GM18498 (cell line): ENCODE measurements at regions not wholly inside any gene's neighbourhood (a gene's known extent, or its start where the extent isn't known, plus 50 kb on each side); places are given as distances from the start of the nearest gene placed in this dataset.
"Not testable (repeated sequence)": the region's sequence is repeated elsewhere in the genome, so short reads cannot be mapped to it uniquely, and the experiment has no call there.

Source experiments
- ATAC-seq: cut with Tn5 transposase; IDR thresholded peaks from one replicate; pipeline ENCODE4 v1.9.1; 2021; ENCODE audit warnings: mild to moderate bottlenecking, moderate library complexity; ENCODE audit not compliant: unreplicated experiment

DNA sequence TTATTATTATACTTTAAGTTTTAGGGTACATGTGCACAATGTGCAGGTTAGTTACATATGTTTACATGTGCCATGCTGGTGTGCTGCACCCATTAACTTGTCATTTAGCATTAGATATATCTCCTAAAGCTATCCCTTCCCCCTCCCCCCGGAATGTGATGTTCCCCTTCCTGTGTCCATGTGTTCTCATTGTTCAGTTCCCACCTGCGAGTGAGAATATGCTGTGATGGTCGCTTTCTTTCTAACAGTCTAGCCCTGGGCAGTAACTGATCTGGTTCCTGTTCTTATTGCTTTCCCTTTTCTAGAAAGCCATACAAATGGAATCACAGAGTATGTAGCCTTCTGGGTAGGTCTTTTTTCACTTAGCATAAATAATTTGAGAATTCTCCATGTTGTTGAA, 311.1 kb upstream of the CNTNAP2 start:
- ATAC-seq, result not testable (repeated sequence)

DNA sequence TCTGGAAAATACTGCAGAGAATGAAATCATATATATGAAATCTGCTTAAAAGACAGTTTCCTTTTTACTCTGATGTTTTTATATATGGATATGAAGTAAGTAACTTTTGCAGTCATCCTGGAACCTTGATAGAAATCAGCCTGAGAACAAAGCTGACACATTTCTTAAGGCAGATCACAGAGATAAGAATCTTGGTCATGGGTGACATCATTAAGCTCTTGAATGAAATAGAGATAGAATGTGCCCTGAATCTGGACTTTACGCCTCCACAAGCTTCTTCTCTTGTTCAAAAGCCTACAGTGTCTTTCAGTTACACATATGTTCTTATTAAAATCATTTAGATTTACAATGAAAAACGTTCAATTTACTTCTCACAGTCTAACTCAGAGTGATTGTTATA, 319.1 kb upstream of the CNTNAP2 start:
- ATAC-seq, result no peak

DNA sequence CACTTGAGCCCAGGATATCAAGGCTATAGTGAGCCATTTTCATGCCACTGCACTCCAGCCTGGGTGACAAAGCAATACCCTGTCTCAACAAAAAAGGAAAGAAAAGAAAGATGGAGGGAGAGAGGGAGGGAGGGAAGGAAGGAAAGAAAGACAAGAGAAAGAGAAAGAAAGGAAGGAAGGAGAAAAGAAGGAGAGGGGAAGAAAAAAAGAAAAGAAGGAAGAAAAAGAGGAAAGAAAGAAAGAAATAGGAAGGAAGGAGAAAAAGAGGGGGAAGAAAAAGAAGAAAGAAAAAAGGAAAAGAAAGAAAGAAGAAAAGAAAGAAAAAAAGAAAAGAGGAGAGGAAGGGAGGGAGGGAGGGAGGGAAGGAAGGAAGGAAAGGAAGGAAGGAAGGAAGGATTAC, 321.5 kb upstream of the CNTNAP2 start:
- no peak for ATAC-seq

DNA sequence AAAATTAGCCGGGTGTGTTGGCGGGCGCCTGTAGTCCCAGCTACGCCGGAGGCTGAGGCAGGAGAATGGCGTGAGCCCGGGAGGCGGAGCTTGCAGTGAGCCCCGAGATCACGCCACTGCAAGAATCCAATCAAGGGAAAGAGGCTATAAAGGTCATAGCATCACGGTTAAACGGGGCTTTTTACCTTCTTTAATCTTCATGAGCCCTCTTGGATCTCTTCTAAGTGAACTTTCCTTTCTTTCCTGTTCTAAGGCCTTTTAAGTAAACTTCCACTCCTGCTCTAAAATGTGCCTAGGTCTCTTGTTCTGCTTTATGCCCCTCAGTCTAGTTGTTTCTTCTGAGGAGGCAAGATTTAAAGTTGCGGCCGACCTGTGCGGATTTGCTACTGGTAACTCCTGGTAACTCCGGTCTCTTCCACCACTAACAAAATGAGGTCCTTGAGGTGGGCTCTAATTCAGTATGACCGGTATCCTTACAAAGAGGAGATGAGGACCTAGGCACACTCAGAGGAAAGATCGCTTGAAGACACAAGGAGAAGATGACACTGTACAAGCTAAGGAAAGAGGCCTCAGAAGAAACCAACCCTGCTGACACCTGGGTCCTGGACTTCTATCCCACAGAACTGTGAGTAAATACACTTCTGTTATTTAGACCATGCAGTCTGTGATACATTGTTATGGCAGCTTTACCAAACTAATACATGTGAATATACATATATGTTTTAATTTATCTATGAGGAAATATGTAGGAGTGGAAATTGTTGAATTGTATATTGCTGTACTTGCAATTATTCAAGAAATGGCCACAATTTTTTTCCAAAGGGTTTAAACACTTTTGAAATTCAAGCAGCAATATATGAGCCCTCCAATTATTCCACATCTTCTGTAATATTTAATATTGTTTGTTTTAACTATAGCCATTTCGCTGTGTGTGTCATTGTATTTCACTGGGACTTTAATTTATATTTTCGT, 331.5 kb upstream of the CNTNAP2 start:
- ATAC-seq, result no peak

DNA sequence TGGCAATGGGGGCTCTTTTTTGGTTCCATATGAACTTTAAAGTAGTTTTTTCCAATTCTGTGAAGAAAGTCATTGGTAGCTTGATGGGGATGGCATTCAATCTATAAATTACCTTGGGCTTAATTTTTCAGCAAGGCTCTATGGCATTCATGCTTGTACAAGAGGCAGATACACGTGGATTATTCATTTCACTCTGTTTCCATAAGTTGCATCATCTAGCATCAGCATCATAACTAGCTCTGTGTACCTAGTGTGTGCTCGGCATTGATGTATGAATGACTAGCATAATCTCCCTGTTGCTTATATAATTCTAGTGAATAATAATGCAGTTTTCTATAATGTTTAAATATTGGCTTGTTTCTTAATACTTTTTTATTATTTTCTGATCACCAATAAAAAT, 335.2 kb upstream of the CNTNAP2 start:
- not testable (repeated sequence) for ATAC-seq

DNA sequence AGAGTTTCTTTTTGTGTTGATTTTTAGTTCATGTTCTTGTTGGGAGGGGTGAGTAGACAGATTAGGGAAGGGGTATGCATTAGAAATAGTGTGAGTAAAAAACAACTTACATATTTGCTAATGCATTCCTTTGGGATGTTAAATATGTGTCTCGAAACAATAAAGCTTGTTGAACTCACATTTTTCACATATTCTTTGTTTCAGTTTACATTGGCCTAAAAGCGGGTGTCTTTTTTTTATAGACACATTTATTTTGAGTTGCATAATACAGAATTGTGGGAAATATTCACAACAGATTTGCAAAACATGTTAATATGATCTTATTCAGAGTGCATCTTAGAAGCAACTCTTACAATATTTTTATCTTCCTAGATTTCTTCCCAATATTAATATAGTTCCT, 337.5 kb upstream of the CNTNAP2 start:
- ATAC-seq, result no peak

DNA sequence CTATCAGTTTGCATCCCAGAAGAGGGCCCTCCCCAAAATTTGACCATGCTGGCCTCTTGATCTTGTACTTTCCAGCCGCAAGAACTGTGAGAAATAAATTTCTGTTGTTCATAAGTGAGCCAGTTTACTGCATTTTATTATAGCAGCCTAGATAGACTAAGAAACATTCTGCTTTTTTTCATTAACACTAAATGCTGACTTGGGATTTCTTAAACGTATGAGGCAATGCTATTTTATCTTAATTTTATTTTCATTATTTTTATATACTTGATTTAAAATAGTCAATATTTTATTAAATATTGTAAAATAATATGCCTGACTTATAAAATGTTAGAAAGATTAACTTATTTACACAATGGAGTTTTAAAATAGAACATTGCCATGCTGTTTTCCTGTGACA, 341.8 kb upstream of the CNTNAP2 start:
- no peak for ATAC-seq

DNA sequence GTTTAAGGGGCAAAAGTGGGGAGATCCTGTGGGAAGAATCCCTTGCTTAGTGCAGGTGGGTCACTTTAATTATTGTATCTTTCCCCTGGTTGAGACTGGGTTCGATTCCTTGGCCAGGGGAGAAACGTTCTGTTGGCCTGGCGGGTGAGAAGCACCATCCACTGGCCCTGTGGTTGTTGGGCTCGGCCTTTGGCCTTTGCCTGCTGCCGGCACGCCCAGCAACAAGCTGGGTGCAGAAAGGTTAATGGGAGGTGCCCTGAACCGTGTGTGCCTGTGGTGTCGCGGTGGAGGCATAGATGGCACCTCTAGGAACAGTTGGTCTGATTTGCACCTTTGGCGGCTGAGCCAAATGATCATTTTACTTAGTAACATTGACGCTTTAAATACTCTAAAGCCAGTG, 363.6 kb upstream of the CNTNAP2 start:
- no peak for ATAC-seq

DNA sequence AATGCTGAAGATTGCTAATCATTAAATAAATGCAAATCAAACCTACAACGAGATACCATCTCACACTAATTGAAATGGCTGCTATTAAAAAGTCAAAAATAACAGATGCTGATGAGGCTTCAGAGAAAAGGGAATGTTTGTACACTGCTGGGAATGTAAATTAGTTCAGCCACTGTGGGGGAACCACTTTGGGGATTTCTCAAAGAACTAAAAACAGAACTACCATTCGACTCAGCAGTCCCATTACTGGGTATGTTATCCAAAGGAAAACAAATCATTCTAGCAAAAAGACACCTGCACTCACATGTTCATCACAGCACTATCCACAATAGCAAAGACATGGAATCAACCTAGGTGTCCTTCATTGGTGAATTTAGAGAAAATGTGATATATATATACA, 379.0 kb upstream of the CNTNAP2 start:
- ATAC-seq, result no peak

DNA sequence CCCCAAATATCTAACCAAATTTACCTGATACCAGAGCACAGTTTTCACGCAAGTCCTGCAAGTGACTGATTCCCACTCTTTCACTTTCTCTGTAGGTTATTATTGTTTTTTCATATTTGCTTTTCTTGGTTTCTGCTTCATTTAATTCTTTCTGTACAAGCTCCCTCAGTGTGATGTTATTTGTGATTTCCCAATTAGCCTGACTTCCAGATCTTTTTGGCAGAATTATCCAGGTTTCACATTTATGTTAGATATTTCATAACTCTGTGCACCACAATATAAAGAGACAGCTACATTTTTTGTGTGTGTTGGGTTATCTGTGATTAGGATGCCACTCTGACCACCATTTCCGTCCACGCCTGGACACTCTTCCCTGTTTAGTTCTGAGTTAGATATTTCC, 381.5 kb upstream of the CNTNAP2 start:
- ATAC-seq, result no peak

DNA sequence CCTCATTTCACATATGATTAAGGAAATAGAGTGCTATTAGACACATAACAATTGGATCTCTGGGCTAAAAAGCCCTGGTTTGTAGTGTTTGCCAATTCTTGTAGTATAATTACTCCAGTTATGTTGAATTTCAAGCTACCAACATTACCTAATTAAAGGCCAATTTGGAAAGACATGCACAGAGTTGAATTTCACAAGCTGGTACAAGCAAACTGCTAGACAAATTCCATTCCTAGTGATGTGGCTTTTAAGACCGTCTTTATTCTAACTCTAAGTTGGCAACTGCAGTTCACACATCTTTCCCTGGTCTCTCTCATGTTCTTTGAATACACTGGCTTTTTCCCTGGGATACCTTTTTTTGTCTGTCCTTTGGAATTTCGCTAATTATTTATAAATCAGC, 384.1 kb upstream of the CNTNAP2 start:
- no peak for ATAC-seq

DNA sequence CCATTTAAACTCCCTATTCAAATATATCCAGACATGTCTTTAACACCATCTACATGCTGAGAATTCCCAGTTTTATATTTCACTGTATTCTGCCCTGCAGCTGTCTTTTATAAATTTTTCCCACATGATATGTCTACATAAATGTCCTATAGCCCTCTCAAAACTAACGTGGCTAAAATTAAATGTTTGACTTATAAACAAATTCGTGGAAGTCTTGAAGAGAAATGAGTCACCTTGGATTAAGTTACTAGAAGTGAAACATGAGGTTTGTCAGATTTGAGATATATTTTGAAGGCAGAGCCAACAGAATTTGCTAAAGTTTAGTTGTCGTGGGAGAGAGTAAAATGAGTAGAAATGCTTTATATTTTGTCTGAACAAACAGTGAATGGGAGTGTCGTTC, 386.9 kb upstream of the CNTNAP2 start:
- no peak for ATAC-seq

DNA sequence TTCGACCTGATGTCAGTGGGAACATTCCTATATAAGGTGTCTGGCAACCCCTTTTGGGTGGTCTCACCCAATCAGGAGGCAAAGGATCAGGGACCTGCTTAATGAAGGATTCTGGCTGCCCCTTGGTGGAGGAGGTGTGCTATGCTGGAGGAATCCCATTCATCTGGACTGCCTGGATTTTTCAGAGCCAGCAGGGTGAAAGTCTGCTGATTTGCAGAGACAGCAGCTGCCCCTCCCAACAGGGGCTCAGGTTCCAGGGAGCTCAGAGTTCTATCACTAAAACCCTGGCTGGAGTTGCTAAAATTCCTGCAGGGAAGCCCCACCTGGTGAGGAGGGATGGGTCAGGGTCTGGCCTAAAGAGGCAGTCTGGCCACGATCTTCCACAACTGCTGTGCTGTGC, 398.5 kb upstream of the CNTNAP2 start:
- no peak for ATAC-seq

DNA sequence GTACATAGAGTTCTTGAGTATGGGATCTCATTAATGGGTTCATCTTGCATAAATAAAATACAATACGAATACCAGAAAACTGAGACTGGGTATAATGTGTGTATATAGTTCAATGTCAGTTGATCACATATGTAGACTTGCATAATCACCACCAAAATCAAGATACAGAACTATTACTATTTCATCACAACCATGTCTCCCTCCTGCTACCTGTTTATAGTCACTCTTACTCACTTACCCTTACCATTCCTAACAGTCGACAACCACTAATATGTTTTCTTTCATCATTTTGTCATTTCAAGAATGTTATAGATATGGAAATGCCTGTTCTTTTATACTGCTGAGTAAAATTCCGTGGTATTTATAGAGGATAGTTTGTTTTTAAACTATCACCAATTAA, 416.1 kb upstream of the CNTNAP2 start:
- ATAC-seq, result no peak

DNA sequence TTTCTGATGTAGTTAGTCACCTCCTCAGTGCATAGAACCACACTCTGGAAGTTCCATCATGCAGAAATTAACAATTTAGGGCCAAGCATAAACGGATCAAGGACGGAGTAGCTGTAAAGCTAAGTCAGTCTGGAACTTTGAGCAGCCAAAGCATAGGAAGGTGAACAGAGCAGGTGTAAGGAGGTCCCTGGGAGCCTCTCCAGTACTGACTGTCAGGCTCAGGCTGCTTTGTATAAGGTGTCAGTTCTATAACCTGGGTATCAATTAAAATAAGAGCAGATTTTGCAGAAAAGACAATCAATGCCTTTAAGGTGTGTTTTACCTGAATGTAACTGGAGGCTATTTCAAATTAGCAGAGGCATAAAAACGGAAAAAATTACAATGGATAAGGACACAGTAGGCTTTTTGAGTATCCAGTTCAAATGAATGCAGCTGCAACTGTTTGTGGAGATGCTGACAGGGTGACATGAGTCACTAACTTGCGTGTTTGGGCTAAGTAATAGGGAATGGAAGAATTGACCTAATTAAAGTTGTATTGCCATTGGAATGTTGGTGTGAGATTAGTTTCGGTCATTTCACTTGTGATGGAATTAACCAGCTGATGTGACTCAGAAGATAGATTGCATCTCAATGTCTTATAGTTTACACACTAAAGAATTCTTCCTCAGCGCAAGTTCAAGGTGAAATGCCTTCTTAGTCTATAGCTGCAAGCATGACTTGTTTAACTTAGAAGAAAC, 417.9 kb upstream of the CNTNAP2 start:
- no peak for ATAC-seq

DNA sequence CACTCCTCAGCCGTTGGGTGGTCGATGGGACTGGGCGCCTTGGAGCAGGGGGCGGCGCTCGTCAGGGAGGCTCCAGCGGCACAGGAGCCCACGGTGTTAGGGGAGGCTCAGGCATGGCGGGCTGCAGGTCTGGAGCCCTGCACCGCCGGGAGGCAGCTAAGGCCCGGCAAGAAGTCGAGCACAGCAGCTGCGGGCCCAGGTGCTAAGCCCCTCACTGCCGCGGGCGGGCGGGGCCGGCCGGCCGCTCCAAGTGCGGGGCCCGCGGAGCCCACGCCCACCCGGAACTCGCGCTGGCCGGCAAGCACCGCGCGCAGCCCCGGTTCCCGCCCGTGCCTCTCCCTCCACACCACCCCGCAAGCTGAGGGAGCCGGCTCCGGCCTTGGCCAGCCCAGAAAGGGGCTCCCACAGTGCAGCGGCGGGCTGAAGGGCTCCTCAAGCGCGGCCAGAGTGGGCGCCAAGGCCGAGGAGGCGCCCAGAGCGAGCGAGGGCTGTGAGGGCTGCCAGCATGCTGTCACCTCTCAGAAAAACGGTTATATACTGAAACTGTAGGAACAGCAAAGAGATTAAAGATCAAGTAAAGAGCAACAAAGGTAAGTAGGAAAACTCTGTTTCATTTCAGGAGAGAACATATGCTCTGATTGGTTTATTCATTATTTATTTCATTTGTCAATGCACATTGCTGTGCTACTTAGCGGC, 419.0 kb upstream of the CNTNAP2 start:
- ATAC-seq, result not testable (repeated sequence)

DNA sequence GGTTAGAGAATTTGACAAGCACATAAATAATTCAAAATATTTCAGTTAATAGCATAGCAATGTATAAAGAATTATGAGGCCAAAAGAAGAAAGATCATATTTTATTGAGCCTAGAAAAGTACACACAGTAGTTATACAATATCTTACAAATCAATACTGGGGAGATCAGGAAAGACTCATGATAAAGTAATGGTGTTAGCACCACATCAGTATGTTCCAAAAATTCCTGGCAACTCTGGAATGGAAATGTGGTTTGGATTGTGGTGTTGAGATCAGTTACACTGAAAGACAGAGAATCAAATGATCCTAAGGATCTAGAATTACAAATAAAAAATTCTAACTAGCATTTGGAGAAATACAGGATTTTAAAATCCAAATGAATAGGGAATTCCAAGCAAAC, 420.5 kb upstream of the CNTNAP2 start:
- no peak for ATAC-seq

DNA sequence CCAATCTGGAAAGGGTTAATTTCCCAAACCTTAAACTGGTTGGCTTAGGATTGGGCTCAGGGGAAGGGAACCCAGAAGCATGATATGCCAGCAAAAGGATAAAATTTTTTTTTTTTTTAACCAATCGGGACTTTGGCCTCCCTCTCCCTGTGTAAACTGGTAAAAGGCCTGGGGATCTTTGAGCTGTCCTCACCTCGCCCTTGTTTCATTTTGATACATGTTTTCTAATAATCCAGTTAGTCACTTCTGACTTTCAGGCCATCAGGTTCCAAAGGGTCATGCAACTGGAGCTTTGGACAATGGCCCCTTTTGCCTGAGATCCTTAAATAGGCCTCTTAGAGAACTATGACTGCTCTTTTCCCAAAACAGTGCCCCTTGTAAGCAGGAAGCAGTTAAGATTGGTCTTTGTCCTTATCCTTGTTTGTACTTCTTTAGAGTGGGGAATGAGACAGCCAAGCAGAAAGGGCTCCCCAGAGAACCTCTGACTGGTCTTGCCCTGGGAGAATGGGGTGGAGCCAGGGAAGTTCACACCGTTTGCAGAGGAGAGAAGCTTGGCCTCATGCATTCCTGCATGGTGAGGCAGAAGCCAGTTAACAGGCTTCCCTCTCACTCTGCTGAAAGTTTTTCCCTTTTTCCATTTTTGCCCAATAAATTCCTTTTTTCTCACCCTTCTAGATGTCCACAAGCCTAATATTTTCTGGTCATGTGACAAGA, 424.2 kb upstream of the CNTNAP2 start:
- no peak for ATAC-seq

DNA sequence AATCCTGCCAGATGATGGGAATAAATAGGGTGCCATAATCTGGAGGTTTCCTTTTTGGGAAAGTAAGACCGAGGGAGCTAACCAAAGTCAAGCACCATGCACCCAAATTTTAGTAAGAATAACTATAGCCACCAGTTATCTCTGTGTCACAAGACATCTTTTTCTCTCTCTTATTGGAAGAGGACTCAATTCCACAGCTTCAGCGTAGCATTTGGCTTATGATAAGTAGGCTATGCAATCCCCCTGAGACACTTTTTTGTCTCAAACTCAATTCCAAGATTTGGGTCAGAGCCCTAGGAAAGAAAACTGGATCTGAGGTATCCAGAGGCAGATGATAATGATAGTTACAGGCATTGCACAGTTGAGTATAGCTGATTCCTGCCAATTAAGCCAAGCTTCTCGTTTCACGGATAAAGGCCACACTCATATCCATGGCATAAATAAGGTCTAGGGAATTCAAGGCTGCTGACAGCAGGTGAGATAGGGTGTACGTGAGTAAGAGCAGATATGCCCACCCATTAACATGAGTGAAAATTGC, 425.2 kb upstream of the CNTNAP2 start:
- no peak for ATAC-seq

DNA sequence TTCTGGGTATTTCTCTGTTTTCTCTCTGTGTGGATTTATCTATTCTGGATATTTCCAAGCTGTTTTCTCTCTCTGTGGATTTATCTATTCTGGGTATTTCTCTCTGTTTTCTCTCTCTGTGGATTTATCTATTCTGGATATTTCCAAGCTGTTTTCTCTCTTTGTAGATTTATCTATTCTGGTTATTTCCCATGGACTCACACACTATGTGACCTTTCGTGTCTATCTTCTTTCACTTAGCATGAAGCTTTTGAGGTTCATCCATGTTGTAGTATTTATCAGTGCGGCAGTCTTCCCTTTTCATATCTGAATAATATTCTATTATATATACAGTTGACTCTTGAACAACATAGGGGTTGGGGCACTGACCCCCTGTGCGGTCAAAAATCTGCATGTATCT, 435.0 kb upstream of the CNTNAP2 start:
- no peak for ATAC-seq

DNA sequence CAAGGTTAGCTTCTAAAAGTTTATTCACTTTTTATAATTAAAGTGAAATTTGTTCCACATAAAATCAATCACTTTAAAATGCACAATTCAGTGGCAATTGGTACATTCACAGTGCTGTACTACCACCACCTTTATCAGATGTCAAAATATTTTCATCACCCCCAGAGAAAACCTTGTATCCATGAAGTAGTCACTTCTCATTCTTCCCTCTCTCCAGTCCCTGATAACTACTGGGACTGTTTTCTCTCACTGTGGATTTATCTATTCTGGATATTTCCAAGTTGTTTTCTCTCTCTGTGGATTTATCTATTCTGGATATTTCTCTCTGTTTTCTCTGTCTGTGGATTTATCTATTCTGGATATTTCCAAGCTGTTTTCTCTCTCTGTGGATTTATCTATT, 435.4 kb upstream of the CNTNAP2 start:
- no peak for ATAC-seq
